ENCODE measurements at regions not wholly inside any gene's neighbourhood (a gene's known extent, or its start where the extent isn't known, plus 50 kb on each side); places are given as distances from the start of the nearest gene placed in this dataset.

- H3K36me3 ChIP-seq (ENCODE audit: insufficient read depth, low read length): no peaks in the 10 kb centered on the region
- H3K9me2 ChIP-seq (ENCODE audit: low read depth, low read length): no peaks in the 10 kb centered on the region
- H3K9ac ChIP-seq (ENCODE audit: low read length): no peak overlapping the region
- no peak overlapping the region for H3K4me2 ChIP-seq (ENCODE audit: low read length)
- no peaks in the 10 kb centered on the region for H3K27me3 ChIP-seq (ENCODE audit: insufficient read depth, low read length)
- no peak overlapping the region for H3K4me3 ChIP-seq (ENCODE audit: low read depth, low read length, poor library complexity, severe bottlenecking)
- H4K20me1 ChIP-seq (ENCODE audit: insufficient read depth, low read length): no peaks in the 10 kb centered on the region
- TF ChIP-seq EZH2 (IDR thresholded peaks at IDR 0.05; ENCODE audit: borderline replicate concordance, low read length): no peak
- H3K4me1 ChIP-seq (ENCODE audit: insufficient read depth, low read length, severe bottlenecking): no peaks in the 10 kb centered on the region
- no peaks in the 10 kb centered on the region for H3F3A ChIP-seq (ENCODE audit: insufficient read depth, low read length)
- H2AFZ ChIP-seq (ENCODE audit: low read length): no peak overlapping the region
- H3K79me2 ChIP-seq (ENCODE audit: insufficient read depth, low read length): no peaks in the 10 kb centered on the region
- no peaks in the 10 kb centered on the region for H3K9me3 ChIP-seq (ENCODE audit: low read length)
- no peak overlapping the region for H3K27ac ChIP-seq (ENCODE audit: low read depth, low read length, poor library complexity, severe bottlenecking)
Observed at GRCh38 chr5:98292496-98292895, 481.0 kb upstream of the RGMB start.

DNA sequence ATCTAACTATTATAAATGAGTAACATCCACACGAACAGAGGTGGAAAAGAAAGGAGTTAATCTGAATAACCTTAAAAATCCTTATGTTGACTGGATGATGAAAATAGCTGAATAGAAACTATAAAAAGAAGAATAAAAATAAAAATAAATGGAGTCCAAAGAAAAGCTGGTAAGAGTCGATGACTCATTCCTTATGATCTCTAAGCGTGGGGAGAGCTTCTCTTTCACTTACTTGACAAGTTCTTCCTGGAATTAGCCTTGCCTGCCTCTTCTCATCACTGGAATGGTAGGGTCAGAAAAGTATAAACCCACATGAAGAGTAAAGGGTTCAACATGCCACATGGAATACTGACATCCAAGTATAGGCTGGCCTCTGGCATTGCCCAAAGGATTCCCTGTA is 477.0 kb upstream of the RGMB start:
- no peaks in the 10 kb centered on the region for H3K36me3 ChIP-seq (ENCODE audit: insufficient read depth, low read length)
- no peaks in the 10 kb centered on the region for H3F3A ChIP-seq (ENCODE audit: insufficient read depth, low read length)
- H3K4me2 ChIP-seq (ENCODE audit: low read length): no peak overlapping the region
- H3K9ac ChIP-seq (ENCODE audit: low read length): no peak overlapping the region
- no peaks in the 10 kb centered on the region for H3K27me3 ChIP-seq (ENCODE audit: insufficient read depth, low read length)
- no peak overlapping the region for H3K4me3 ChIP-seq (ENCODE audit: low read depth, low read length, poor library complexity, severe bottlenecking)
- no peaks in the 10 kb centered on the region for H3K79me2 ChIP-seq (ENCODE audit: insufficient read depth, low read length)
- TF ChIP-seq, protein P1, sequence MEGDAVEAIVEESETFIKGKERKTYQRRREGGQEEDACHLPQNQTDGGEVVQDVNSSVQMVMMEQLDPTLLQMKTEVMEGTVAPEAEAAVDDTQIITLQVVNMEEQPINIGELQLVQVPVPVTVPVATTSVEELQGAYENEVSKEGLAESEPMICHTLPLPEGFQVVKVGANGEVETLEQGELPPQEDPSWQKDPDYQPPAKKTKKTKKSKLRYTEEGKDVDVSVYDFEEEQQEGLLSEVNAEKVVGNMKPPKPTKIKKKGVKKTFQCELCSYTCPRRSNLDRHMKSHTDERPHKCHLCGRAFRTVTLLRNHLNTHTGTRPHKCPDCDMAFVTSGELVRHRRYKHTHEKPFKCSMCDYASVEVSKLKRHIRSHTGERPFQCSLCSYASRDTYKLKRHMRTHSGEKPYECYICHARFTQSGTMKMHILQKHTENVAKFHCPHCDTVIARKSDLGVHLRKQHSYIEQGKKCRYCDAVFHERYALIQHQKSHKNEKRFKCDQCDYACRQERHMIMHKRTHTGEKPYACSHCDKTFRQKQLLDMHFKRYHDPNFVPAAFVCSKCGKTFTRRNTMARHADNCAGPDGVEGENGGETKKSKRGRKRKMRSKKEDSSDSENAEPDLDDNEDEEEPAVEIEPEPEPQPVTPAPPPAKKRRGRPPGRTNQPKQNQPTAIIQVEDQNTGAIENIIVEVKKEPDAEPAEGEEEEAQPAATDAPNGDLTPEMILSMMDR (IDR thresholded peaks at IDR 0.05; ENCODE audit: low read length): no peak
- no peak for TF ChIP-seq EZH2 (IDR thresholded peaks at IDR 0.05; ENCODE audit: borderline replicate concordance, low read length)
- H4K20me1 ChIP-seq (ENCODE audit: insufficient read depth, low read length): no peaks in the 10 kb centered on the region
- no peak overlapping the region for H2AFZ ChIP-seq (ENCODE audit: low read length)
- no peaks in the 10 kb centered on the region for H3K9me3 ChIP-seq (ENCODE audit: low read length)
- no peak overlapping the region for H3K27ac ChIP-seq (ENCODE audit: low read depth, low read length, poor library complexity, severe bottlenecking)
- no peaks in the 10 kb centered on the region for H3K9me2 ChIP-seq (ENCODE audit: low read depth, low read length)
- no peaks in the 10 kb centered on the region for H3K4me1 ChIP-seq (ENCODE audit: insufficient read depth, low read length, severe bottlenecking)

- H4K20me1 ChIP-seq (ENCODE audit: insufficient read depth, low read length): no peaks in the 10 kb centered on the region
- no peaks in the 10 kb centered on the region for H3K79me2 ChIP-seq (ENCODE audit: insufficient read depth, low read length)
- no peak overlapping the region for H3K4me3 ChIP-seq (ENCODE audit: low read depth, low read length, poor library complexity, severe bottlenecking)
- no peak overlapping the region for H2AFZ ChIP-seq (ENCODE audit: low read length)
- no peak overlapping the region for H3K27ac ChIP-seq (ENCODE audit: low read depth, low read length, poor library complexity, severe bottlenecking)
- H3F3A ChIP-seq (ENCODE audit: insufficient read depth, low read length): no peaks in the 10 kb centered on the region
- no peaks in the 10 kb centered on the region for H3K36me3 ChIP-seq (ENCODE audit: insufficient read depth, low read length)
- H3K4me1 ChIP-seq (ENCODE audit: insufficient read depth, low read length, severe bottlenecking): no peaks in the 10 kb centered on the region
- no peaks in the 10 kb centered on the region for H3K27me3 ChIP-seq (ENCODE audit: insufficient read depth, low read length)
- no peak overlapping the region for H3K4me2 ChIP-seq (ENCODE audit: low read length)
- no peak overlapping the region for H3K9ac ChIP-seq (ENCODE audit: low read length)
- no peaks in the 10 kb centered on the region for H3K9me2 ChIP-seq (ENCODE audit: low read depth, low read length)
- TF ChIP-seq EZH2 (IDR thresholded peaks at IDR 0.05; ENCODE audit: borderline replicate concordance, low read length): no peak
- TF ChIP-seq, protein P1 (IDR thresholded peaks at IDR 0.05; ENCODE audit: low read length): no peak
- no peaks in the 10 kb centered on the region for H3K9me3 ChIP-seq (ENCODE audit: low read length)
Observed at GRCh38 chr5:98299435-98299834, 474.0 kb upstream of the RGMB start.

GRCh38 chr5:98301547-98301946 is 471.9 kb upstream of the RGMB start:
- Histone ChIP-seq H3K4me1 (ENCODE audit: insufficient read depth, low read length, severe bottlenecking) (no peaks in the 10 kb centered on the region), H3F3A (ENCODE audit: insufficient read depth, low read length) (no peaks in the 10 kb centered on the region), H3K4me3 (ENCODE audit: low read depth, low read length, poor library complexity, severe bottlenecking) (no peak overlapping the region), H3K36me3 (ENCODE audit: insufficient read depth, low read length) (no peaks in the 10 kb centered on the region), H4K20me1 (ENCODE audit: insufficient read depth, low read length) (no peaks in the 10 kb centered on the region), H3K9ac (ENCODE audit: low read length) (no peak overlapping the region), H3K9me3 (ENCODE audit: low read length) (no peaks in the 10 kb centered on the region), H3K9me2 (ENCODE audit: low read depth, low read length) (no peaks in the 10 kb centered on the region), H2AFZ (ENCODE audit: low read length) (no peak overlapping the region), H3K4me2 (ENCODE audit: low read length) (no peak overlapping the region), H3K27me3 (ENCODE audit: insufficient read depth, low read length) (no peaks in the 10 kb centered on the region), H3K79me2 (ENCODE audit: insufficient read depth, low read length) (no peaks in the 10 kb centered on the region), H3K27ac (ENCODE audit: low read depth, low read length, poor library complexity, severe bottlenecking) (no peak overlapping the region)
- TF ChIP-seq, protein P1 (IDR thresholded peaks at IDR 0.05; ENCODE audit: low read length): no peak
- no peak for TF ChIP-seq EZH2 (IDR thresholded peaks at IDR 0.05; ENCODE audit: borderline replicate concordance, low read length)

Data from OCI-LY1 (cell line).